Adrenal gland (tissue), 5 donors: ENCODE measurements at regions not wholly inside any gene's neighbourhood (a gene's known extent, or its start where the extent isn't known, plus 50 kb on each side); places are given as distances from the start of the nearest gene placed in this dataset.

Experiments used
- CTCF ChIP-seq, 6 experiments: fragments of 450-650 bp in 4 of 6; fragments of 200-600 bp in 2 of 6; sonication (generic) in 1 of 6; IDR thresholded peaks; 1 replicate in 5 of 6; 2 replicates in 1 of 6; pipeline versions ENCODE4 v1.5.1 to v1.8.0; 2016 to 2021; ENCODE audit warnings: antibody characterized with exemption in 6 of 6, mild to moderate bottlenecking in 2 of 6, moderate library complexity in 1 of 6
- POLR2A ChIP-seq, 2 donors: fragments of 450-650 bp; IDR thresholded peaks; one replicate each; pipeline ENCODE4 v1.6.1; 2017; ENCODE audit warnings: antibody characterized with exemption in 2 of 2, mild to moderate bottlenecking in 2 of 2, moderate library complexity in 1 of 2
- donor health status: DM: no; HTN: no; CAD: no.

GRCh38 chr11:91664521-91664920 is 560.1 kb upstream of the FAT3 start:
- TF ChIP-seq CTCF (IDR thresholded peaks at IDR 0.05): no peak
- TF ChIP-seq POLR2A (IDR thresholded peaks at IDR 0.05): no peak
